H1 (cell line): ENCODE measurements at regions not wholly inside any gene's neighbourhood (a gene's known extent, or its start where the extent isn't known, plus 50 kb on each side); places are given as distances from the start of the nearest gene placed in this dataset.

Source experiments
- CREB1 ChIP-seq: IDR thresholded peaks from 2 replicates; pipeline ENCODE4 v1.6.1; 2012; ENCODE audit warnings: inconsistent platforms
- HDAC6 ChIP-seq: IDR thresholded peaks from one replicate; pipeline ENCODE4 v1.7.1; 2012; ENCODE audit warnings: low read depth, mild to moderate bottlenecking, inconsistent platforms, low read length, moderate library complexity
- NRF1 ChIP-seq: IDR thresholded peaks from 2 replicates; pipeline ENCODE4 v1.6.1; 2011; ENCODE audit warnings: mild to moderate bottlenecking, low read depth, low read length, improper control_type of control experiment
- ZNF274 ChIP-seq: IDR thresholded peaks from 2 replicates; pipeline ENCODE4 v1.7.0; 2012; ENCODE audit warnings: low read length, borderline replicate concordance; ENCODE audit errors: extremely low read depth
- TF ChIP-seq, protein P1 (sequence below): IDR thresholded peaks from 2 replicates; pipeline ENCODE4 v1.6.1; 2012; ENCODE audit warnings: inconsistent platforms

DNA sequence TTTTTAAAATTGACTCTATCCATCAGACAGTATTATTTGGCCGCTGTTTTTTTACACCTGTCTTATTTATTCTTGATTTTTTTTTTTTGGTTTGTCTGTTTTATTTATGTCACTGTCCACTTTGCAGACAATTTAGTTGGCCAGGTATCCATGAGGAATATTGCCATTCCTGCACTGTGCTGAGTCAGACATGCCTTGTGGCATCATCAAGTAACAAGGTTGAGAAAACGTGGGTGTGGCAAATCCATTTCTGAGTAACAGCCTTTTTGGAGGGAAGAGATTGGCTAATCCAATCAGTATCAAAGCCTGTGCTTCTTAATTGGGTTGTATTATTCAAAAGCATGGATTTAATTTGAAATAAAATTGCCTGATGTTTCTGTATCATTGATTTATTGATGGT, 463.1 kb downstream of the USP25 start (continued):
- TF ChIP-seq CREB1 (no peak), HDAC6 (no peak), ZNF274 (no peak), NRF1 (no peak)
- TF ChIP-seq, protein P1, sequence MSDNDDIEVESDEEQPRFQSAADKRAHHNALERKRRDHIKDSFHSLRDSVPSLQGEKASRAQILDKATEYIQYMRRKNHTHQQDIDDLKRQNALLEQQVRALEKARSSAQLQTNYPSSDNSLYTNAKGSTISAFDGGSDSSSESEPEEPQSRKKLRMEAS, result no peak
